HL-60 (cell line): ENCODE measurements at regions not wholly inside any gene's neighbourhood (a gene's known extent, or its start where the extent isn't known, plus 50 kb on each side); places are given as distances from the start of the nearest gene placed in this dataset.
"Not testable (repeated sequence)": the region's sequence is repeated elsewhere in the genome, so short reads cannot be mapped to it uniquely, and the experiment has no call there.

ENCODE experiments used
- CTCF ChIP-seq: IDR thresholded peaks from one replicate; pipeline ENCODE4 v1.5.1; 2011; ENCODE audit warnings: low read length, control low read depth, inconsistent platforms; ENCODE audit not compliant: insufficient read depth
- GABPA ChIP-seq: IDR thresholded peaks from 2 replicates; pipeline ENCODE4 v1.6.1; 2012; ENCODE audit warnings: low read depth
- POLR2AphosphoS5 ChIP-seq: IDR thresholded peaks from 2 replicates; pipeline ENCODE4 v1.6.1; 2012; ENCODE audit warnings: low read depth
- REST ChIP-seq: IDR thresholded peaks from 2 replicates; pipeline ENCODE4 v1.6.1; 2012; ENCODE audit warnings: low read depth; ENCODE audit not compliant: insufficient replicate concordance
- SPI1 ChIP-seq: IDR thresholded peaks from 2 replicates; pipeline ENCODE4 v1.6.1; 2012; ENCODE audit warnings: low read depth, mild to moderate bottlenecking, borderline replicate concordance

DNA sequence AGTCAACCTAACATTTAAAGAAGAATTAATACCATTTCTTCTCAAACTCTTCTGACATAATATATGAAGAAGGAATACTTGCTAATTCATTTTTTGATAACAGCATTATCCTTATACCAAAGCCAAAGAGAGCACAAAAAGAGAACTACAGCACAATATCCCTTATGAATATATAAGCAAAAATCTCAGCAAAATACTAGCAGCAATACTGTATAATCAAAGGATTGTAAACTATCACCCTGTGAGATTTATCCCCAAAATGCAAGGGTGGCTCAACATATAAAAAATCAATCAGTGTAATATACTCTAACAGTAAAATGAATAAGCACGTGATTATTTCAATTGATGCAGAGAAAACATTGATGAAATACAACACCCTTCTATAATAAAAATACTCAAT, 81.9 kb upstream of the ZNG1F start:
- not testable (repeated sequence) for TF ChIP-seq CTCF, GABPA, POLR2AphosphoS5, REST, SPI1
